Thymus (tissue), 11 donors: ENCODE measurements at regions not wholly inside any gene's neighbourhood (a gene's known extent, or its start where the extent isn't known, plus 50 kb on each side); places are given as distances from the start of the nearest gene placed in this dataset.
"Not testable (repeated sequence)": the region's sequence is repeated elsewhere in the genome, so short reads cannot be mapped to it uniquely, and the experiment has no call there.

Source experiments
- DNase-seq, 9 donors: peaks; one replicate each; pipeline ENCODE4 v3.0.0-alpha.2; 2013; ENCODE audit warnings: low spot score in 9 of 9, low read depth in 6 of 9, missing footprints in 1 of 9
- H3K27ac ChIP-seq, 2 donors: one replicate each; pipeline ENCODE4 v1.5.1; 2013; ENCODE audit warnings: control low read depth in 1 of 2, low read depth in 1 of 2, low read length in 1 of 2, mild to moderate bottlenecking in 1 of 2, moderate library complexity in 1 of 2
- H3K27me3 ChIP-seq, 2 donors: one replicate each; pipeline ENCODE4 v1.5.1; 2013; ENCODE audit warnings: low read length in 1 of 2; ENCODE audit not compliant: control insufficient read depth in 2 of 2, insufficient read depth in 1 of 2
- H3K36me3 ChIP-seq, 2 donors: one replicate each; pipeline ENCODE4 v1.5.1; 2013; ENCODE audit warnings: low read length in 1 of 2, mild to moderate bottlenecking in 1 of 2, moderate library complexity in 1 of 2; ENCODE audit not compliant: control insufficient read depth in 2 of 2, insufficient read depth in 2 of 2
- H3K4me1 ChIP-seq, 2 donors: one replicate each; pipeline ENCODE4 v1.5.1; 2013; ENCODE audit warnings: low read length in 2 of 2; ENCODE audit not compliant: control insufficient read depth in 2 of 2, insufficient read depth in 2 of 2
- H3K4me3 ChIP-seq, 2 donors: one replicate each; pipeline ENCODE4 v1.5.1; 2013; ENCODE audit warnings: low read length in 2 of 2, control low read depth in 1 of 2, mild to moderate bottlenecking in 1 of 2
- H3K9me3 ChIP-seq, 2 donors: one replicate each; pipeline ENCODE4 v1.5.1; 2013; ENCODE audit warnings: low read length in 1 of 2, mild to moderate bottlenecking in 1 of 2; ENCODE audit not compliant: control insufficient read depth in 2 of 2, insufficient read depth in 1 of 2
- WGBS: extraction: QIAGEN DNeasy Blood & Tissue Kit; methylation state at CpG from one replicate; pipeline ENCODE4 v1.1.7; 2013; 5-methylcytosine and 5-hydroxymethylcytosine counted together
- donor health status: healthy.

GRCh38 chr4:123170843-123171242, 225.8 kb upstream of the SPRY1 start:
- no peaks in the 10 kb centered on the region for H3K9me3 ChIP-seq
- H3K27ac ChIP-seq: no peak overlapping the region
- H3K4me3 ChIP-seq: no peak overlapping the region
- WGBS: 98% methylated on average over 4 of the region's 4 CpGs
- H3K36me3 ChIP-seq: no peaks in the 10 kb centered on the region
- H3K4me1 ChIP-seq: no peaks in the 10 kb centered on the region
- H3K27me3 ChIP-seq: no peaks in the 10 kb centered on the region
- DNase-seq: no peak

GRCh38 chr4:123176605-123177004, 220.0 kb upstream of the SPRY1 start:
- Histone ChIP-seq H3K27me3 (no peaks in the 10 kb centered on the region), H3K36me3 (no peaks in the 10 kb centered on the region)
- 49% methylated on average over 2 of the region's 2 CpGs for WGBS

GRCh38 chr4:123182289-123182688, 214.3 kb upstream of the SPRY1 start:
- H3K36me3 ChIP-seq: no peaks in the 10 kb centered on the region
- H3K9me3 ChIP-seq: no peaks in the 10 kb centered on the region
- H3K4me1 ChIP-seq: no peaks in the 10 kb centered on the region
- no peak overlapping the region for H3K4me3 ChIP-seq
- H3K27me3 ChIP-seq: no peaks in the 10 kb centered on the region
- no peak for DNase-seq
- H3K27ac ChIP-seq: no peak overlapping the region

More at GRCh38 chr4:123176605-123177004, 220.0 kb upstream of the SPRY1 start:
- Histone ChIP-seq H3K4me1 (no peaks in the 10 kb centered on the region), H3K9me3 (no peaks in the 10 kb centered on the region), H3K4me3 (no peak overlapping the region), H3K27ac (no peak overlapping the region)
- no peak for DNase-seq

GRCh38 chr4:123183308-123183707, 213.3 kb upstream of the SPRY1 start:
- no peak overlapping the region for H3K27ac ChIP-seq
- H3K9me3 ChIP-seq: no peaks in the 10 kb centered on the region
- H3K4me3 ChIP-seq: no peak overlapping the region
- no peaks in the 10 kb centered on the region for H3K4me1 ChIP-seq
- 92% methylated on average over 1 of the region's 1 CpG for WGBS
- no peak for DNase-seq
- H3K36me3 ChIP-seq: no peaks in the 10 kb centered on the region
- H3K27me3 ChIP-seq: no peaks in the 10 kb centered on the region

- not testable (repeated sequence) for H3K4me3 ChIP-seq, H3K4me1 ChIP-seq, H3K27ac ChIP-seq, H3K36me3 ChIP-seq, DNase-seq, H3K9me3 ChIP-seq, H3K27me3 ChIP-seq
- WGBS: over 99% methylated on average over 2 of the region's 2 CpGs
Observed at GRCh38 chr4:123183754-123184153, 212.8 kb upstream of the SPRY1 start.

GRCh38 chr4:123186731-123187130, 209.9 kb upstream of the SPRY1 start:
- Histone ChIP-seq H3K4me1 (no peaks in the 10 kb centered on the region), H3K36me3 (no peaks in the 10 kb centered on the region), H3K9me3 (no peaks in the 10 kb centered on the region), H3K4me3 (no peak overlapping the region), H3K27ac (no peak overlapping the region), H3K27me3 (no peaks in the 10 kb centered on the region)
- DNase-seq: no peak
- 97% methylated on average over 1 of the region's 1 CpG for WGBS

- Histone ChIP-seq H3K9me3 (no peaks in the 10 kb centered on the region), H3K4me1 (no peaks in the 10 kb centered on the region), H3K27ac (no peak overlapping the region), H3K27me3 (no peaks in the 10 kb centered on the region), H3K36me3 (no peaks in the 10 kb centered on the region), H3K4me3 (no peak overlapping the region)
- DNase-seq: peak in 2 of 9 donors; percentile 4 to 14
- WGBS: 89% methylated on average over 5 of the region's 5 CpGs
Observed at GRCh38 chr4:123190176-123190575, 206.4 kb upstream of the SPRY1 start.

- Histone ChIP-seq H3K9me3 (no peaks in the 10 kb centered on the region), H3K36me3 (no peaks in the 10 kb centered on the region), H3K27me3 (no peaks in the 10 kb centered on the region), H3K27ac (no peak overlapping the region), H3K4me1 (no peaks in the 10 kb centered on the region), H3K4me3 (no peak overlapping the region)
- WGBS: 71% methylated on average over 2 of the region's 2 CpGs
- no peak for DNase-seq
Observed at GRCh38 chr4:123191728-123192127, 204.9 kb upstream of the SPRY1 start.

- 99% methylated on average over 3 of the region's 3 CpGs for WGBS
- Histone ChIP-seq H3K27me3 (no peaks in the 10 kb centered on the region), H3K4me1 (no peaks in the 10 kb centered on the region), H3K36me3 (no peaks in the 10 kb centered on the region), H3K4me3 (no peak overlapping the region), H3K9me3 (no peaks in the 10 kb centered on the region), H3K27ac (no peak overlapping the region)
- no peak for DNase-seq
Observed at GRCh38 chr4:123193802-123194367, 202.7 kb upstream of the SPRY1 start.

- Histone ChIP-seq H3K27me3 (no peaks in the 10 kb centered on the region), H3K36me3 (no peaks in the 10 kb centered on the region), H3K4me1 (no peaks in the 10 kb centered on the region), H3K27ac (no peak overlapping the region), H3K4me3 (no peak overlapping the region), H3K9me3 (no peaks in the 10 kb centered on the region)
- WGBS: 96% methylated on average over 2 of the region's 2 CpGs
- DNase-seq: no peak
Observed at GRCh38 chr4:123198706-123199105, 197.9 kb upstream of the SPRY1 start.
